ENCODE measurements at regions not wholly inside any gene's neighbourhood (a gene's known extent, or its start where the extent isn't known, plus 50 kb on each side); places are given as distances from the start of the nearest gene placed in this dataset.

GRCh38 chr4:123517176-123517575, 120.6 kb downstream of the SPRY1 start:
- H3K27me3 ChIP-seq (ENCODE audit: control insufficient read depth in 3 of 3, insufficient read depth in 3 of 3, low read depth in 1 of 3, low read length in 3 of 3) = no peaks in the 10 kb centered on the region
- no peak overlapping the region for H3K18ac ChIP-seq (ENCODE audit: low read length)
- no peaks in the 10 kb centered on the region for H3K79me1 ChIP-seq (ENCODE audit: low read depth, low read length)
- H2BK12ac ChIP-seq (ENCODE audit: low read length) = no peak overlapping the region
- H3K4me1 ChIP-seq (ENCODE audit: control insufficient read depth in 2 of 2, insufficient read depth in 1 of 2, low read depth in 1 of 2, low read length in 2 of 2) = no peaks in the 10 kb centered on the region
- H4K91ac ChIP-seq (ENCODE audit: low read depth, low read length, poor library complexity) = no peak overlapping the region
- no peak overlapping the region for H3K9ac ChIP-seq (ENCODE audit: low read depth, low read length, poor library complexity)
- no peaks in the 10 kb centered on the region for H3K36me3 ChIP-seq (replicated peaks in 1 of 2; ENCODE audit: control insufficient read depth in 2 of 2, insufficient read depth in 2 of 2, low read length in 2 of 2)
- no peak overlapping the region for H2BK120ac ChIP-seq (ENCODE audit: low read depth, low read length)
- H2BK15ac ChIP-seq (ENCODE audit: low read length) = no peak overlapping the region
- no peak overlapping the region for H3K4ac ChIP-seq (ENCODE audit: low read length)
- no CpG with 5 or more reads among the region's 3 CpGs for WGBS, 2 donors (ENCODE audit: extremely low coverage in 2 of 2, insufficient read length in 2 of 2, insufficient replicate concordance in 1 of 2)
- H2AK5ac ChIP-seq (ENCODE audit: low read depth, low read length) = no peak overlapping the region
- H3K27ac ChIP-seq (replicated peaks; ENCODE audit: low read length) = no peak overlapping the region
- H4K8ac ChIP-seq (ENCODE audit: low read depth, low read length) = no peak overlapping the region
- no peak overlapping the region for H2BK5ac ChIP-seq (ENCODE audit: low read length)
- no peak overlapping the region for H3K4me2 ChIP-seq (ENCODE audit: insufficient read depth, low read length, poor library complexity, severe bottlenecking)
- no peak for DNase-seq (ENCODE audit: low spot score)
- no peak overlapping the region for H3K23ac ChIP-seq (ENCODE audit: low read depth, low read length, poor library complexity)
- H3K4me3 ChIP-seq (ENCODE audit: low read length in 2 of 2) = no peak overlapping the region
- peak overlapping the region; percentile 3 for H2AFZ ChIP-seq (ENCODE audit: low read length)
- H3K14ac ChIP-seq (ENCODE audit: low read length) = no peak overlapping the region
- H3K9me3 ChIP-seq (replicated peaks in 1 of 2; ENCODE audit: control insufficient read depth in 2 of 2, insufficient read depth in 1 of 2, low read depth in 1 of 2, low read length in 2 of 2) = peaks cover 0 to 11% of the 10 kb centered on the region in 2 donors

- Histone ChIP-seq H4K8ac (ENCODE audit: low read depth, low read length) (no peak overlapping the region), H3K18ac (ENCODE audit: low read length) (no peak overlapping the region), H3K4ac (ENCODE audit: low read length) (no peak overlapping the region), H2AFZ (ENCODE audit: low read length) (no peak overlapping the region), H3K4me2 (ENCODE audit: insufficient read depth, low read length, poor library complexity, severe bottlenecking) (no peak overlapping the region), H3K9me3 (replicated peaks in 1 of 2; ENCODE audit: control insufficient read depth in 2 of 2, insufficient read depth in 1 of 2, low read depth in 1 of 2, low read length in 2 of 2) (peaks cover 0 to 11% of the 10 kb centered on the region in 2 donors), H4K91ac (ENCODE audit: low read depth, low read length, poor library complexity) (no peak overlapping the region), H3K27ac (replicated peaks; ENCODE audit: low read length) (no peak overlapping the region), H3K9ac (ENCODE audit: low read depth, low read length, poor library complexity) (no peak overlapping the region), H3K79me1 (ENCODE audit: low read depth, low read length) (no peaks in the 10 kb centered on the region), H3K27me3 (ENCODE audit: control insufficient read depth in 3 of 3, insufficient read depth in 3 of 3, low read depth in 1 of 3, low read length in 3 of 3) (no peaks in the 10 kb centered on the region), H2BK120ac (ENCODE audit: low read depth, low read length) (no peak overlapping the region), H3K23ac (ENCODE audit: low read depth, low read length, poor library complexity) (no peak overlapping the region), H3K14ac (ENCODE audit: low read length) (no peak overlapping the region), H2BK12ac (ENCODE audit: low read length) (no peak overlapping the region), H3K36me3 (replicated peaks in 1 of 2; ENCODE audit: control insufficient read depth in 2 of 2, insufficient read depth in 2 of 2, low read length in 2 of 2) (no peaks in the 10 kb centered on the region), H2BK5ac (ENCODE audit: low read length) (no peak overlapping the region), H2BK15ac (ENCODE audit: low read length) (no peak overlapping the region), H3K4me3 (ENCODE audit: low read length in 2 of 2) (no peak overlapping the region), H2AK5ac (ENCODE audit: low read depth, low read length) (no peak overlapping the region), H3K4me1 (ENCODE audit: control insufficient read depth in 2 of 2, insufficient read depth in 1 of 2, low read depth in 1 of 2, low read length in 2 of 2) (peaks cover 0 to 3% of the 10 kb centered on the region in 2 donors)
- no peak for DNase-seq (ENCODE audit: low spot score)
- no CpG with 5 or more reads among the region's 3 CpGs for WGBS, 2 donors (ENCODE audit: extremely low coverage in 2 of 2, insufficient read length in 2 of 2, insufficient replicate concordance in 1 of 2)
Measured at GRCh38 chr4:123517971-123518370, 121.4 kb downstream of the SPRY1 start.

- no CpG with 5 or more reads among the region's 6 CpGs for WGBS, 2 donors (ENCODE audit: extremely low coverage in 2 of 2, insufficient read length in 2 of 2, insufficient replicate concordance in 1 of 2)
- no peak overlapping the region for H2BK5ac ChIP-seq (ENCODE audit: low read length)
- no peak overlapping the region for H2AFZ ChIP-seq (ENCODE audit: low read length)
- no peaks in the 10 kb centered on the region for H3K36me3 ChIP-seq (replicated peaks in 1 of 2; ENCODE audit: control insufficient read depth in 2 of 2, insufficient read depth in 2 of 2, low read length in 2 of 2)
- no peaks in the 10 kb centered on the region for H3K27me3 ChIP-seq (ENCODE audit: control insufficient read depth in 3 of 3, insufficient read depth in 3 of 3, low read depth in 1 of 3, low read length in 3 of 3)
- H3K14ac ChIP-seq (ENCODE audit: low read length) = no peak overlapping the region
- no peak overlapping the region for H3K4ac ChIP-seq (ENCODE audit: low read length)
- no peak overlapping the region for H3K4me2 ChIP-seq (ENCODE audit: insufficient read depth, low read length, poor library complexity, severe bottlenecking)
- no peak overlapping the region for H4K8ac ChIP-seq (ENCODE audit: low read depth, low read length)
- H3K18ac ChIP-seq (ENCODE audit: low read length) = no peak overlapping the region
- H2BK120ac ChIP-seq (ENCODE audit: low read depth, low read length) = no peak overlapping the region
- no peaks in the 10 kb centered on the region for H3K79me1 ChIP-seq (ENCODE audit: low read depth, low read length)
- no peak for DNase-seq (ENCODE audit: low spot score)
- no peak overlapping the region for H2BK12ac ChIP-seq (ENCODE audit: low read length)
- no peak overlapping the region for H4K91ac ChIP-seq (ENCODE audit: low read depth, low read length, poor library complexity)
- no peak overlapping the region for H3K4me3 ChIP-seq (ENCODE audit: low read length in 2 of 2)
- no peak overlapping the region for H3K23ac ChIP-seq (ENCODE audit: low read depth, low read length, poor library complexity)
- H3K4me1 ChIP-seq (ENCODE audit: control insufficient read depth in 2 of 2, insufficient read depth in 1 of 2, low read depth in 1 of 2, low read length in 2 of 2) = peaks cover 0 to 3% of the 10 kb centered on the region in 2 donors
- H3K9me3 ChIP-seq (replicated peaks in 1 of 2; ENCODE audit: control insufficient read depth in 2 of 2, insufficient read depth in 1 of 2, low read depth in 1 of 2, low read length in 2 of 2) = peaks cover 0 to 6% of the 10 kb centered on the region in 2 donors
- no peak overlapping the region for H2AK5ac ChIP-seq (ENCODE audit: low read depth, low read length)
- no peak overlapping the region for H2BK15ac ChIP-seq (ENCODE audit: low read length)
- no peak overlapping the region for H3K9ac ChIP-seq (ENCODE audit: low read depth, low read length, poor library complexity)
- H3K27ac ChIP-seq (replicated peaks; ENCODE audit: low read length) = no peak overlapping the region
Measured at GRCh38 chr4:123520325-123520724, 123.7 kb downstream of the SPRY1 start.

GRCh38 chr4:123522081-123522480, 125.5 kb downstream of the SPRY1 start:
- peak overlapping the region; percentile 21 for H2AFZ ChIP-seq (ENCODE audit: low read length)
- no peak for DNase-seq (ENCODE audit: low spot score)

More at GRCh38 chr4:123522081-123522480, 125.5 kb downstream of the SPRY1 start:
- Histone ChIP-seq H2AK5ac (ENCODE audit: low read depth, low read length) (no peak overlapping the region), H2BK5ac (ENCODE audit: low read length) (no peak overlapping the region), H2BK12ac (ENCODE audit: low read length) (no peak overlapping the region), H3K4me3 (ENCODE audit: low read length in 2 of 2) (no peak overlapping the region), H3K23ac (ENCODE audit: low read depth, low read length, poor library complexity) (no peak overlapping the region), H3K79me1 (ENCODE audit: low read depth, low read length) (no peaks in the 10 kb centered on the region), H3K27me3 (ENCODE audit: control insufficient read depth in 3 of 3, insufficient read depth in 3 of 3, low read depth in 1 of 3, low read length in 3 of 3) (no peaks in the 10 kb centered on the region), H3K18ac (ENCODE audit: low read length) (no peak overlapping the region), H3K4me2 (ENCODE audit: insufficient read depth, low read length, poor library complexity, severe bottlenecking) (no peak overlapping the region), H3K4me1 (ENCODE audit: control insufficient read depth in 2 of 2, insufficient read depth in 1 of 2, low read depth in 1 of 2, low read length in 2 of 2) (peaks cover 0 to 3% of the 10 kb centered on the region in 2 donors), H2BK120ac (ENCODE audit: low read depth, low read length) (no peak overlapping the region), H3K4ac (ENCODE audit: low read length) (no peak overlapping the region), H4K8ac (ENCODE audit: low read depth, low read length) (no peak overlapping the region), H3K9ac (ENCODE audit: low read depth, low read length, poor library complexity) (no peak overlapping the region), H3K14ac (ENCODE audit: low read length) (no peak overlapping the region), H2BK15ac (ENCODE audit: low read length) (no peak overlapping the region), H4K91ac (ENCODE audit: low read depth, low read length, poor library complexity) (no peak overlapping the region), H3K36me3 (replicated peaks in 1 of 2; ENCODE audit: control insufficient read depth in 2 of 2, insufficient read depth in 2 of 2, low read length in 2 of 2) (no peaks in the 10 kb centered on the region), H3K9me3 (replicated peaks in 1 of 2; ENCODE audit: control insufficient read depth in 2 of 2, insufficient read depth in 1 of 2, low read depth in 1 of 2, low read length in 2 of 2) (peaks cover 0 to 5% of the 10 kb centered on the region in 2 donors), H3K27ac (replicated peaks; ENCODE audit: low read length) (no peak overlapping the region)
- WGBS, 2 donors (ENCODE audit: extremely low coverage in 2 of 2, insufficient read length in 2 of 2, insufficient replicate concordance in 1 of 2) = no CpG with 5 or more reads among the region's 3 CpGs
